Heart left ventricle (tissue), 16 donors: ENCODE measurements at regions not wholly inside any gene's neighbourhood (a gene's known extent, or its start where the extent isn't known, plus 50 kb on each side); places are given as distances from the start of the nearest gene placed in this dataset.

Source experiments
- ATAC-seq, 4 donors: fragments of 200-7000 bp; cut with Tn5 transposase; one replicate each; pipeline ENCODE4 v1.9.1; 2020 to 2022; ENCODE audit warnings: moderate library complexity in 4 of 4, mild to moderate bottlenecking in 3 of 4, moderate number of reproducible peaks in 1 of 4
- DNase-seq, 5 donors: peaks; one replicate each; pipeline ENCODE4 v3.0.0-alpha.2; 2020
- H3K27ac ChIP-seq, 12 donors: fragments of 200-600 bp; sonication (generic) in 4 of 12; one replicate each; pipeline versions ENCODE4 v1.5.0 to v1.8.0; 2016 to 2022; ENCODE audit warnings: mild to moderate bottlenecking in 2 of 12
- H3K27me3 ChIP-seq, 9 donors: fragments of 200-600 bp; sonication (generic) in 2 of 9; one replicate each; pipeline versions ENCODE4 v1.5.1 to v1.8.0; 2016 to 2022; ENCODE audit warnings: mild to moderate bottlenecking in 3 of 9
- H3K36me3 ChIP-seq, 9 donors: fragments of 200-600 bp; sonication (generic) in 2 of 9; one replicate each; pipeline versions ENCODE4 v1.5.0 to v1.8.0; 2018 to 2022; ENCODE audit warnings: mild to moderate bottlenecking in 2 of 9
- H3K4me1 ChIP-seq, 12 donors: fragments of 200-600 bp; sonication (generic) in 4 of 12; one replicate each; pipeline versions ENCODE4 v1.5.0 to v1.8.0; 2016 to 2022; ENCODE audit warnings: mild to moderate bottlenecking in 3 of 12
- H3K4me3 ChIP-seq, 12 donors: fragments of 200-600 bp; sonication (generic) in 4 of 12; one replicate each; pipeline versions ENCODE4 v1.5.0 to v1.8.0; 2017 to 2022; ENCODE audit warnings: mild to moderate bottlenecking in 9 of 12, moderate library complexity in 4 of 12
- H3K9me3 ChIP-seq, 12 donors: fragments of 200-600 bp; sonication (generic) in 4 of 12; one replicate each; pipeline versions ENCODE4 v1.5.0 to v1.8.0; 2016 to 2022; ENCODE audit warnings: mild to moderate bottlenecking in 1 of 12
- CTCF ChIP-seq, 12 donors: fragments of 200-600 bp; sonication (generic) in 4 of 12; IDR thresholded peaks; one replicate each; pipeline versions ENCODE4 v1.5.0 to v1.8.0; 2018 to 2022; ENCODE audit warnings: antibody characterized with exemption in 12 of 12, mild to moderate bottlenecking in 5 of 12
- POLR2A ChIP-seq, 2 donors: fragments of 450-650 bp; IDR thresholded peaks; one replicate each; pipeline ENCODE4 v1.6.1; 2017; ENCODE audit warnings: antibody characterized with exemption in 2 of 2, mild to moderate bottlenecking in 2 of 2, moderate library complexity in 2 of 2
- WGBS, 4 donors: extraction: QIAGEN DNeasy Blood & Tissue Kit in 2 of 4; methylation state at CpG; one replicate each; pipeline versions ENCODE4 v1.1.5 to v1.1.7; 2013 to 2018; 5-methylcytosine and 5-hydroxymethylcytosine counted together
- intact Hi-C, 10 donors: fragments of 100-400 bp; cut with DNase I; formaldehyde crosslinking; loops; one replicate each; pipeline versions ENCODE4 v1.11.1 to v1.14.2; 2022
- donor health status: ischemic (EF 13 %, LVEDD 7.1; RV severe dilation, severe dysfunction).
- donor health status: healthy with polysubstance abuse.
- donor health status: DM: no; HTN: yes; CAD: no.
- donor health status: DM: no; HTN: no; CAD: no.
- donor health status: ischemic (EF 25% LVEDD 6.9; RV normal size, moderate dysfunction).
- donor health status: ischemic (EF 25% LVEDD 5.7; RV mildly dilated, moderate dysfunction).
- donor health status: healthy.
- donor health status: DM: yes; HTN: yes; CAD: no.
- donor health status: ischemic (EF 35%, LVEDD 5.7; RV mildly dilated, moderate dysfunction).
- donor health status: nonischemic (EF 11% LVEDD 7.7; RV severe dilation, severe dysfunction).
- donor health status: DM: yes; HTN: yes; CAD: no.
- donor health status: PGD.
- donor health status: ischemic (EF 29% LVEDD 5.4; RV normal size, mild dysfunction).
- donor health status: nonischemic (EF 23%, LVEDD 6.1; RV moderate dilation, normal function).

- 19 to 21% (median 19%) methylated on average over 6 to 7 of the region's 7 CpGs for WGBS, 4 donors
- Histone ChIP-seq H3K36me3 (no peaks in the 10 kb centered on the region), H3K4me3 (no peak overlapping the region), H3K27me3 (peaks cover 0 to 35% (median 3%) of the 10 kb centered on the region in 9 donors), H3K27ac (no peak overlapping the region), H3K9me3 (no peaks in the 10 kb centered on the region), H3K4me1 (no peaks in the 10 kb centered on the region)
- TF ChIP-seq POLR2A (IDR thresholded peaks at IDR 0.05) (no peak), CTCF (IDR thresholded peaks at IDR 0.05) (no peak)
- peak in 2 of 5 donors; percentile 26 to 31 for DNase-seq
- intact Hi-C loops, result loop anchor here in 1 of 10 donors (10.0 kb wide), 1 partner anchor 62 kb away; no protein-coding TSS in a partner anchor
- peak in 1 of 4 donors; percentile 59 for ATAC-seq
Measured at GRCh38 chr15:69976366-69976994, 121.2 kb downstream of the TLE3 start.

- intact Hi-C loops, result loop anchor here in 1 of 10 donors (10.0 kb wide), 1 partner anchor 64 kb away; no protein-coding TSS in a partner anchor
- no peaks in the 10 kb centered on the region for H3K4me1 ChIP-seq
- no peak overlapping the region for H3K27ac ChIP-seq
- H3K27me3 ChIP-seq, result peaks cover 0 to 40% (median 6%) of the 10 kb centered on the region in 9 donors
- TF ChIP-seq CTCF (IDR thresholded peaks at IDR 0.05), result no peak
- TF ChIP-seq POLR2A (IDR thresholded peaks at IDR 0.05), result no peak
- no peak for ATAC-seq
- no peaks in the 10 kb centered on the region for H3K9me3 ChIP-seq
- no peak for DNase-seq
- H3K36me3 ChIP-seq, result no peaks in the 10 kb centered on the region
- no peak overlapping the region for H3K4me3 ChIP-seq
- 72 to 78% (median 76%) methylated on average over 7 of the region's 7 CpGs for WGBS, 4 donors
Measured at GRCh38 chr15:69978603-69979002, 119.1 kb downstream of the TLE3 start.

DNA sequence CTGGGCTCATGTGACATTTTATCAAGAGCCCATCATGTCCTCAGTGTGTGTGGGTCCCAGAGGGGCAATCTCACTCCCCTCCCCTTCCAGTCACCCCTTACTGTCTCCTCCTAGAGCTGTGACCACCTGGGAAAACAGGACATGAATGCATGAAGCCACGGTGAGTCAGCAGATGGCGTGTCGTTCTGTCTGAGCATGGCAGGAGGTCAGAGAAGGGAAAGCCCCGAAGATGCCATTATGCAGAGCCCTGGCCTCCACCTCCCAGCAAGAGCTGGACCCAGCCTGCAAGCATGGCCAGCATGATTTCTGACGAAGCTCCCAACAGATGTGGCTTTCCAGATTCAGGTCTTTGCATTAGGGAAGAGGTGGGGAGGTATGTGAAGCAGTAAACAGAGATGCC is 118.5 kb downstream of the TLE3 start:
- Histone ChIP-seq H3K9me3 (no peaks in the 10 kb centered on the region), H3K27ac (no peak overlapping the region), H3K36me3 (no peaks in the 10 kb centered on the region), H3K4me1 (no peaks in the 10 kb centered on the region), H3K4me3 (no peak overlapping the region), H3K27me3 (peaks cover 0 to 40% (median 6%) of the 10 kb centered on the region in 9 donors)
- TF ChIP-seq POLR2A (IDR thresholded peaks at IDR 0.05), result no peak
- no peak for TF ChIP-seq CTCF (IDR thresholded peaks at IDR 0.05)
- WGBS, 4 donors, result 5 to 29% (median 22%) methylated on average over 5 of the region's 5 CpGs
- DNase-seq (no peak), ATAC-seq (no peak)
- intact Hi-C loops, result loop anchor here in 1 of 10 donors (10.0 kb wide), 1 partner anchor 64 kb away; no protein-coding TSS in a partner anchor

DNA sequence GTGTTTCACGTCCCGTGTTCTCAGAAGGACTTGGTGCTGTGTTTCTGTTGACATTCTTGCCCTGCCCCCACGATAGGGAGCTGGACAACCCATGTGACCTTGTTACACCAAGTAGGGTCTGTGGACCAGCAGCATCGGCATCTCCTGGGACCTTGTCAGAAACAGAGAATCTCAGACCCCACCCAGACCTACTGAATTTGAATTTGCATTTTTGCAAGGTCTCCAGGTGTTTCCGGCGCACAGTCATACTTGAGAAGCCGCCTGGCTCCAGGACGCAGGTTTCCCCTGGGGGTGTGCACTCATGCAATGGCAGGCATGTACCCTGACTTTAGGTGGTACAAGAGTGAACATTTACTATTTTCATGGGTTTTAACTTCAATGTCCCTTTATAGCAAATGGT is 117.9 kb downstream of the TLE3 start:
- Histone ChIP-seq H3K36me3 (no peaks in the 10 kb centered on the region), H3K4me1 (no peaks in the 10 kb centered on the region), H3K9me3 (no peaks in the 10 kb centered on the region), H3K27me3 (peaks cover 0 to 44% (median 6%) of the 10 kb centered on the region in 9 donors), H3K4me3 (no peak overlapping the region), H3K27ac (no peak overlapping the region)
- WGBS, 4 donors, result 77 to 84% (median 81%) methylated on average over 8 of the region's 8 CpGs
- no peak for ATAC-seq
- intact Hi-C loops, result loop anchor here in 1 of 10 donors (10.0 kb wide), 1 partner anchor 65 kb away; no protein-coding TSS in a partner anchor
- TF ChIP-seq CTCF (IDR thresholded peaks at IDR 0.05), result no peak
- no peak for TF ChIP-seq POLR2A (IDR thresholded peaks at IDR 0.05)
- DNase-seq, result no peak
